GM23338 (cell line): ENCODE measurements at regions not wholly inside any gene's neighbourhood (a gene's known extent, or its start where the extent isn't known, plus 50 kb on each side); places are given as distances from the start of the nearest gene placed in this dataset.

Source experiments
- ATAC-seq: fragments of 200-7000 bp; cut with Tn5 transposase; 3 replicates; pipeline ENCODE4 v1.9.1; 2020
- DNase-seq: peaks from one replicate; pipeline ENCODE4 v3.0.0-alpha.2; 2015; ENCODE audit warnings: low spot score
- H2AFZ ChIP-seq: fragments of 200-600 bp; sonication (generic); 2 replicates; pipeline ENCODE4 v1.8.0; 2016; ENCODE audit warnings: antibody characterized with exemption, mild to moderate bottlenecking, moderate library complexity
- H3F3A ChIP-seq: fragments of 200-600 bp; sonication (generic); replicated peaks from 2 replicates; pipeline ENCODE4 v1.8.0; 2017; ENCODE audit warnings: antibody characterized with exemption, mixed run types, low read depth
- H3K27ac ChIP-seq: fragments of 200-600 bp; sonication (generic); 2 replicates; pipeline ENCODE4 v1.6.1; 2016; ENCODE audit warnings: low read depth
- H3K27me3 ChIP-seq: fragments of 200-600 bp; sonication (generic); 2 replicates; pipeline ENCODE4 v1.8.0; 2016; ENCODE audit warnings: mild to moderate bottlenecking, mixed run types, moderate library complexity; ENCODE audit not compliant: insufficient read depth
- H3K36me3 ChIP-seq: fragments of 200-600 bp; sonication (generic); 2 replicates; pipeline ENCODE4 v1.8.0; 2016; ENCODE audit warnings: mild to moderate bottlenecking; ENCODE audit not compliant: insufficient read depth
- H3K4me1 ChIP-seq: fragments of 200-600 bp; sonication (generic); 2 replicates; pipeline ENCODE4 v1.8.0; 2016; ENCODE audit warnings: mild to moderate bottlenecking, moderate library complexity; ENCODE audit not compliant: insufficient read depth
- H3K4me2 ChIP-seq: fragments of 200-600 bp; sonication (generic); 2 replicates; pipeline ENCODE4 v1.7.1; 2017; ENCODE audit warnings: mixed run types
- H3K4me3 ChIP-seq: fragments of 200-600 bp; sonication (generic); 2 replicates; pipeline ENCODE4 v1.6.1; 2016; ENCODE audit warnings: mixed run types
- H3K79me2 ChIP-seq: fragments of 200-600 bp; sonication (generic); replicated peaks from 2 replicates; pipeline ENCODE4 v1.8.0; 2017; ENCODE audit warnings: mild to moderate bottlenecking; ENCODE audit not compliant: insufficient read depth
- H3K9me2 ChIP-seq: fragments of 200-600 bp; sonication (generic); 2 replicates; pipeline ENCODE4 v1.8.0; 2017; ENCODE audit not compliant: insufficient read depth
- H4K20me1 ChIP-seq: fragments of 200-600 bp; sonication (generic); replicated peaks from 2 replicates; pipeline ENCODE4 v1.8.0; 2017; ENCODE audit warnings: mild to moderate bottlenecking; ENCODE audit not compliant: insufficient read depth
- H3K27ac Mint-ChIP-seq: 2 replicates; pipeline ENCODE4 v1.8.0; 2020; ENCODE audit warnings: inconsistent platforms, mild to moderate bottlenecking, moderate library complexity, mixed read lengths
- H3K27me3 Mint-ChIP-seq: 3 replicates; pipeline ENCODE4 v1.8.0; 2022; ENCODE audit warnings: low read depth, mild to moderate bottlenecking, moderate library complexity, mixed read lengths, inconsistent platforms; ENCODE audit not compliant: insufficient read depth, poor library complexity
- H3K36me3 Mint-ChIP-seq: 3 replicates; pipeline ENCODE4 v1.8.0; 2021; ENCODE audit warnings: low read depth, mild to moderate bottlenecking, inconsistent platforms, moderate library complexity, mixed read lengths
- H3K4me1 Mint-ChIP-seq: 3 replicates; pipeline ENCODE4 v1.8.0; 2020; ENCODE audit warnings: mild to moderate bottlenecking, inconsistent platforms, mixed read lengths
- H3K4me3 Mint-ChIP-seq: 3 replicates; pipeline ENCODE4 v1.8.0; 2021; ENCODE audit warnings: moderate library complexity, mild to moderate bottlenecking, inconsistent platforms, mixed read lengths
- H3K9me3 Mint-ChIP-seq: 3 replicates; pipeline ENCODE4 v1.8.0; 2020; ENCODE audit warnings: moderate library complexity, mild to moderate bottlenecking, inconsistent platforms, mixed read lengths
- ETS1 ChIP-seq: IDR thresholded peaks from 2 replicates; pipeline ENCODE4 v1.6.1; 2016; ENCODE audit warnings: antibody characterized with exemption
- EZH2phosphoT487 ChIP-seq: fragments of 200-600 bp; sonication (generic); IDR thresholded peaks from one replicate; pipeline ENCODE4 v1.8.1; 2018; ENCODE audit warnings: antibody characterized with exemption; ENCODE audit not compliant: unreplicated experiment
- JUNB ChIP-seq: IDR thresholded peaks from one replicate; pipeline ENCODE4 v1.6.1; 2016; ENCODE audit warnings: antibody characterized with exemption; ENCODE audit not compliant: unreplicated experiment
- NANOG ChIP-seq: IDR thresholded peaks from 2 replicates; pipeline ENCODE4 v1.6.1; 2016; ENCODE audit warnings: antibody characterized with exemption, borderline replicate concordance
- POLR2AphosphoS5 ChIP-seq: IDR thresholded peaks from 2 replicates; pipeline ENCODE4 v1.6.1; 2016; ENCODE audit warnings: antibody characterized with exemption, low read depth
- REST ChIP-seq: IDR thresholded peaks from one replicate; pipeline ENCODE4 v1.6.1; 2018; ENCODE audit warnings: antibody characterized with exemption; ENCODE audit not compliant: unreplicated experiment
- STAT1 ChIP-seq: IDR thresholded peaks from one replicate; pipeline ENCODE4 v1.6.1; 2016; ENCODE audit warnings: antibody characterized with exemption; ENCODE audit not compliant: unreplicated experiment
- ZNF331 ChIP-seq: fragments of 250-450 bp; sonication (Bioruptor Pico); IDR thresholded peaks from 2 replicates; pipeline ENCODE4 v1.5.0; 2020; ENCODE audit warnings: low read depth, mild to moderate bottlenecking, moderate library complexity
- ZNF462 ChIP-seq: fragments of 250-450 bp; sonication (Bioruptor Pico); IDR thresholded peaks from 2 replicates; pipeline ENCODE4 v1.5.0; 2020; ENCODE audit warnings: mild to moderate bottlenecking, moderate library complexity

DNA sequence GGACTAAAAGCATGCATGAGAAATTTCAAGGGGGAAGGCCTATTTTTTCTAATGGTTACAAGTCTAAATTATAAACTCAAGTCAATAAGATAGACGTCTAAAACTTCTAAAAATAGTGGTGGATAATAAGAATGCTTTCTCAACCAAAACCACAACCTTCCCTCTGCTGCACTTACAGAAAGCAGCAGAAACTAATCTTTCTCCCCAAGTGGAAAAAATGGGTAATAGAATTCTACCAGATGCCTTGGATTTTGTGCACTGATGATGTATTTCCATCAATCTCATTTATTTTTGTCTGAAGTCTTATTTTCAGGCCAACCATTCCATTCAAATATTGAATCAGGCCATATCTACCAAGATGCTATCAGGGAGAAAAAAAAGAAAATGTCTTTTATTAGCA, 344.7 kb downstream of the NEK10 start:
- H3K4me1 Mint-ChIP-seq, result peaks cover 36% of the 10 kb centered on the region
- no peak overlapping the region for H3K27ac Mint-ChIP-seq
- Histone ChIP-seq H3K27me3 (no peaks in the 10 kb centered on the region), H3K79me2 (no peaks in the 10 kb centered on the region), H3K36me3 (no peaks in the 10 kb centered on the region), H3K4me1 (peaks cover 8% of the 10 kb centered on the region; the same call in 1 of the 2 replicates), H3F3A (no peaks in the 10 kb centered on the region), H3K27ac (no peak overlapping the region), H4K20me1 (no peaks in the 10 kb centered on the region), H3K4me3 (no peak overlapping the region), H2AFZ (no peak overlapping the region), H3K4me2 (no peak overlapping the region), H3K9me2 (peaks cover 17% of the 10 kb centered on the region)
- H3K4me3 Mint-ChIP-seq, result no peak overlapping the region
- peaks cover 2% of the 10 kb centered on the region for H3K27me3 Mint-ChIP-seq
- H3K9me3 Mint-ChIP-seq, result no peaks in the 10 kb centered on the region; the same call in 2 of the 3 replicates
- TF ChIP-seq EZH2phosphoT487, result no peak
- no peak for TF ChIP-seq STAT1
- no peak for TF ChIP-seq ZNF331 (CRISPR knock-in tag)
- TF ChIP-seq REST, result no peak
- no peak for TF ChIP-seq ETS1
- ATAC-seq (no peak), DNase-seq (no peak)
- H3K36me3 Mint-ChIP-seq, result 0 out of 3 replicates have a peak, but pooled peaks cover 2% of the 10 kb centered on the region

DNA sequence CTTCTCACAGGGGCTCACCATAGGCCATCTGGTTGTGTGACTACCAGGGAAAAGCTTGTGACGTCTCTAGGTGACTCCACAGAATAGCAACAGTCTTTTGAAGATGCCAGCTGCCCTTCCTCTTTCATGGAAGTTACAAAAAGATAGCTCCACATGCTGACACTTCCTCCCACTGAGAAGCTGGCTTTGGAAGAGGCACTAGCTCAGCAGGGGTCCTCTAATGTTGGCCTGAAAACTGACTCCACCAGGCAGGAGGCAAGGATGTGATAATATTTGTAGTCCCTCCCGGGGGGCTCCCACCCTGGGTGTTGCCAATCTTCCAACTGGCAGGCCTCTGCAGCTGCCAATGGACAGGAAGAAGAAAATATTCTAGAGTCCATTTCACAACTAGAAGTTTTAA, 343.5 kb downstream of the NEK10 start:
- H3K4me1 ChIP-seq, result peaks cover 8% of the 10 kb centered on the region; the same call in 1 of the 2 replicates
- H3K4me2 ChIP-seq, result no peak overlapping the region
- Mint-ChIP-seq H3K4me1 (peaks cover 36% of the 10 kb centered on the region), H3K9me3 (no peaks in the 10 kb centered on the region; the same call in 2 of the 3 replicates), H3K27me3 (peaks cover 2% of the 10 kb centered on the region), H3K27ac (peak overlapping the region; percentile 50), H3K4me3 (no peak overlapping the region), H3K36me3 (0 out of 3 replicates have a peak, but pooled peaks cover 2% of the 10 kb centered on the region)
- no peak overlapping the region for H2AFZ ChIP-seq
- peaks cover 17% of the 10 kb centered on the region; the same call in 1 of the 2 replicates for H3K9me2 ChIP-seq
- peak; percentile 53 for ATAC-seq
- H3K79me2 ChIP-seq, result no peaks in the 10 kb centered on the region
- TF ChIP-seq ZNF462, result no peak
- no peak for TF ChIP-seq NANOG
- no peak for TF ChIP-seq POLR2AphosphoS5
- no peak for TF ChIP-seq JUNB
- no peaks in the 10 kb centered on the region for H3F3A ChIP-seq
- no peaks in the 10 kb centered on the region for H4K20me1 ChIP-seq
- no peaks in the 10 kb centered on the region for H3K36me3 ChIP-seq
- H3K27ac ChIP-seq, result no peak overlapping the region
- peak; percentile 21 for DNase-seq
- no peaks in the 10 kb centered on the region for H3K27me3 ChIP-seq
- no peak overlapping the region for H3K4me3 ChIP-seq
